OCI-LY7 (cell line): ENCODE measurements at regions not wholly inside any gene's neighbourhood (a gene's known extent, or its start where the extent isn't known, plus 50 kb on each side); places are given as distances from the start of the nearest gene placed in this dataset.

Experiments used
- EZH2phosphoT487 ChIP-seq: fragments of 200-600 bp; sonication (generic); IDR thresholded peaks from 2 replicates; pipeline ENCODE4 v1.6.1; 2018; ENCODE audit warnings: low read depth, borderline replicate concordance, mild to moderate bottlenecking, mixed run types, antibody characterized with exemption, low read length, moderate library complexity, mixed read lengths
- TF ChIP-seq, protein P1 (sequence below): fragments of 200-600 bp; sonication (generic); conservative IDR thresholded peaks from 2 replicates; pipeline ENCODE4 v1.5.1; 2014; ENCODE audit warnings: mild to moderate bottlenecking, antibody characterized with exemption, low read length, moderate library complexity, mixed read lengths

DNA sequence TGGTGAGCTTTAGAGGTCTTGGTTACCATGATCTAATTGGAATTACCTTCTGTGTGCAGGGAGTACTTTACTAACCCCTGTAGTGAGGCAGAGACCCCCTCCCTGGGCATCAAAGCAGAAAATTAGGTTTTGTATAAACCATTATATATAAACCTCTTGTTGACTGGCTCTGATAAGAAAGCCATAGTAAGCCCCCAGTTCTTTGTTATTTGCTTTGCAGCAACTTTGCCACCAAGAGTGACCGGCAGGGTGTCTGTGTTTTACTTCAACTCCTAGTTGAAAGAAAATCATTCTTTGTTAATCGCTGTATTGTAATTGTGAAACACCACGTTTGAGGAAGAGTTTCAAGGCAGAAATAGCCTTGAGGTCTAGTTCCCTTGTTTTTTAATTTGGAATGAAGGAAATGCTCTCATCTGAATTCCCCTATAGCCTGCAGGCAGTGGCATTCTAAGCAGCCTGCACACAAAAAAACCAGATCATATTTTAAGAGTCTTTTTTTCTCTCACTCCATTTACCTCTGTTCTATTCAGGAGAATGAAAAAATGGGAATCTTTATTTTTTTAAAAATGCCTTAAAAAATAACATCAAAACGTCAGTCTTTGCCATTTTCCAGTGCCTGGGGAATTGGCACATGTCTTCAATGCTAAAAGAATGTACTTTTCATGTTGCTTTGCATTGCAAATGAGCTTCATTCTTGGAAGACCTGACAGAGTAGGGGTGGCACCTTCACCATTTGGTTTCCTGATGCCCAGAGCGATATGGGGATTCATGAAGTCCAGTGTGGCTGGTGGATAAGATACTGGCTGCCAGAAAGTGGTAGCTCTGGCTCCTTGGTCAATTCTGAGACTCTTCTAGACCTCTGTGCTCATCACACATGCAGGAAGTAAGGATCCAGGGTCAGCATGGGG is 338.1 kb downstream of the SLC4A3 start:
- TF ChIP-seq, protein P1, sequence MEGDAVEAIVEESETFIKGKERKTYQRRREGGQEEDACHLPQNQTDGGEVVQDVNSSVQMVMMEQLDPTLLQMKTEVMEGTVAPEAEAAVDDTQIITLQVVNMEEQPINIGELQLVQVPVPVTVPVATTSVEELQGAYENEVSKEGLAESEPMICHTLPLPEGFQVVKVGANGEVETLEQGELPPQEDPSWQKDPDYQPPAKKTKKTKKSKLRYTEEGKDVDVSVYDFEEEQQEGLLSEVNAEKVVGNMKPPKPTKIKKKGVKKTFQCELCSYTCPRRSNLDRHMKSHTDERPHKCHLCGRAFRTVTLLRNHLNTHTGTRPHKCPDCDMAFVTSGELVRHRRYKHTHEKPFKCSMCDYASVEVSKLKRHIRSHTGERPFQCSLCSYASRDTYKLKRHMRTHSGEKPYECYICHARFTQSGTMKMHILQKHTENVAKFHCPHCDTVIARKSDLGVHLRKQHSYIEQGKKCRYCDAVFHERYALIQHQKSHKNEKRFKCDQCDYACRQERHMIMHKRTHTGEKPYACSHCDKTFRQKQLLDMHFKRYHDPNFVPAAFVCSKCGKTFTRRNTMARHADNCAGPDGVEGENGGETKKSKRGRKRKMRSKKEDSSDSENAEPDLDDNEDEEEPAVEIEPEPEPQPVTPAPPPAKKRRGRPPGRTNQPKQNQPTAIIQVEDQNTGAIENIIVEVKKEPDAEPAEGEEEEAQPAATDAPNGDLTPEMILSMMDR = no peak
- TF ChIP-seq EZH2phosphoT487 = no peak
